ENCODE measurements at regions not wholly inside any gene's neighbourhood (a gene's known extent, or its start where the extent isn't known, plus 50 kb on each side); places are given as distances from the start of the nearest gene placed in this dataset.

- DNase-seq = peak; percentile 36
Observed at GRCh38 chr17:70825321-70826125, 656.2 kb downstream of the KCNJ2 start.

- no peak for DNase-seq
Observed at GRCh38 chr17:70829876-70830275, 660.5 kb downstream of the KCNJ2 start.

- DNase-seq = no peak
Observed at GRCh38 chr17:70834039-70834438, 664.7 kb downstream of the KCNJ2 start.

- no peak for DNase-seq
Observed at GRCh38 chr17:70848785-70849184, 679.5 kb downstream of the KCNJ2 start.

GRCh38 chr17:70855401-70856054, 686.2 kb downstream of the KCNJ2 start:
- no peak for DNase-seq

GRCh38 chr17:70857351-70857750, 688.0 kb downstream of the KCNJ2 start:
- no peak for DNase-seq

GRCh38 chr17:70859829-70860228, 690.5 kb downstream of the KCNJ2 start:
- DNase-seq = no peak

GRCh38 chr17:70862295-70862694, 693.0 kb downstream of the KCNJ2 start:
- no peak for DNase-seq

GRCh38 chr17:70863436-70864248, 694.3 kb downstream of the KCNJ2 start:
- DNase-seq = no peak

- DNase-seq = no peak
Observed at GRCh38 chr17:70865993-70866804, 696.9 kb downstream of the KCNJ2 start.

- no peak for DNase-seq
Observed at GRCh38 chr17:70868149-70868548, 698.8 kb downstream of the KCNJ2 start.

GRCh38 chr17:70869402-70870085, 700.2 kb downstream of the KCNJ2 start:
- no peak for DNase-seq

GRCh38 chr17:70871180-70871818, 702.0 kb downstream of the KCNJ2 start:
- DNase-seq = no peak

- DNase-seq = no peak
Observed at GRCh38 chr17:70872103-70872502, 702.8 kb downstream of the KCNJ2 start.

GRCh38 chr17:70875729-70876310, 706.5 kb downstream of the KCNJ2 start:
- no peak for DNase-seq

GRCh38 chr17:70878879-70879278, 709.5 kb downstream of the KCNJ2 start:
- no peak for DNase-seq

GRCh38 chr17:70879401-70879800, 710.1 kb downstream of the KCNJ2 start:
- DNase-seq = no peak

GRCh38 chr17:70881093-70881492, 711.8 kb downstream of the KCNJ2 start:
- no peak for DNase-seq

GRCh38 chr17:70882504-70882903, 713.2 kb downstream of the KCNJ2 start:
- no peak for DNase-seq

GRCh38 chr17:70886648-70887047, 717.3 kb downstream of the KCNJ2 start:
- no peak for DNase-seq

GRCh38 chr17:70888324-70888723, 719.0 kb downstream of the KCNJ2 start:
- DNase-seq = no peak
